HEK293T (cell line): ENCODE measurements at regions not wholly inside any gene's neighbourhood (a gene's known extent, or its start where the extent isn't known, plus 50 kb on each side); places are given as distances from the start of the nearest gene placed in this dataset.

ENCODE experiments used
- CTCF ChIA-PET: fragments of 350-600 bp; formaldehyde crosslinking; extraction: SDS; loops from one replicate; lab custom pipeline; 2021; ENCODE audit warnings: antibody characterized with exemption, inconsistent platforms; lab: Yijun Ruan, JAX
- POLR2A ChIA-PET: fragments of 350-600 bp; formaldehyde crosslinking; extraction: SDS; loops from one replicate; lab custom pipeline; 2020; ENCODE audit warnings: antibody characterized with exemption, inconsistent platforms; lab: Yijun Ruan, JAX
- DNase-seq: peaks from one replicate; pipeline ENCODE4 v3.0.0; 2012; ENCODE audit warnings: mixed read lengths; ENCODE audit errors: extremely low spot score
- ARNT ChIP-seq: fragments of 450-650 bp; IDR thresholded peaks from 2 replicates; pipeline ENCODE4 v1.6.1; 2017; ENCODE audit warnings: mild to moderate bottlenecking
- BHLHE40 ChIP-seq: fragments of 450-650 bp; IDR thresholded peaks from 2 replicates; pipeline ENCODE4 v1.6.1; 2016; ENCODE audit warnings: mild to moderate bottlenecking, moderate library complexity, borderline replicate concordance
- CTBP1 ChIP-seq: fragments of 450-650 bp; IDR thresholded peaks from 2 replicates; pipeline ENCODE4 v1.6.1; 2016; ENCODE audit warnings: borderline replicate concordance
- ELF4 ChIP-seq: fragments of 450-650 bp; IDR thresholded peaks from 2 replicates; pipeline ENCODE4 v1.6.1; 2017; ENCODE audit warnings: antibody characterized with exemption
- FOXA1 ChIP-seq: fragments of 450-650 bp; IDR thresholded peaks from 2 replicates; pipeline ENCODE4 v1.6.1; 2016; ENCODE audit warnings: mild to moderate bottlenecking
- FOXK2 ChIP-seq: fragments of 450-650 bp; IDR thresholded peaks from 2 replicates; pipeline ENCODE4 v1.6.1; 2016; ENCODE audit warnings: mild to moderate bottlenecking
- FOXM1 ChIP-seq: fragments of 450-650 bp; IDR thresholded peaks from 2 replicates; pipeline ENCODE4 v1.6.1; 2017; ENCODE audit warnings: mild to moderate bottlenecking, borderline replicate concordance
- HDGF ChIP-seq: fragments of 450-650 bp; IDR thresholded peaks from 2 replicates; pipeline ENCODE4 v1.6.1; 2017; ENCODE audit warnings: antibody characterized with exemption, borderline replicate concordance
- L3MBTL2 ChIP-seq: fragments of 450-650 bp; conservative IDR thresholded peaks from 2 replicates; pipeline ENCODE4 v1.6.1; 2016; ENCODE audit warnings: mild to moderate bottlenecking
- LEF1 ChIP-seq: fragments of 450-650 bp; IDR thresholded peaks from 2 replicates; pipeline ENCODE4 v1.6.1; 2017; ENCODE audit warnings: mild to moderate bottlenecking, borderline replicate concordance
- NFRKB ChIP-seq: fragments of 450-650 bp; IDR thresholded peaks from 2 replicates; pipeline ENCODE4 v1.6.1; 2016; ENCODE audit warnings: mild to moderate bottlenecking, moderate library complexity
- SP1 ChIP-seq: fragments of 450-650 bp; IDR thresholded peaks from 2 replicates; pipeline ENCODE4 v1.6.1; 2017
- SUZ12 ChIP-seq: fragments of 450-650 bp; IDR thresholded peaks from 2 replicates; pipeline ENCODE4 v1.6.1; 2016; ENCODE audit warnings: mild to moderate bottlenecking
- TARDBP ChIP-seq: fragments of 450-650 bp; IDR thresholded peaks from 2 replicates; pipeline ENCODE4 v1.6.1; 2016
- ZNF384 ChIP-seq: fragments of 450-650 bp; IDR thresholded peaks from 2 replicates; pipeline ENCODE4 v1.6.1; 2016
- TF ChIP-seq, protein P1 (sequence below): fragments of 450-650 bp; IDR thresholded peaks from 2 replicates; pipeline ENCODE4 v1.6.1; 2016

DNA sequence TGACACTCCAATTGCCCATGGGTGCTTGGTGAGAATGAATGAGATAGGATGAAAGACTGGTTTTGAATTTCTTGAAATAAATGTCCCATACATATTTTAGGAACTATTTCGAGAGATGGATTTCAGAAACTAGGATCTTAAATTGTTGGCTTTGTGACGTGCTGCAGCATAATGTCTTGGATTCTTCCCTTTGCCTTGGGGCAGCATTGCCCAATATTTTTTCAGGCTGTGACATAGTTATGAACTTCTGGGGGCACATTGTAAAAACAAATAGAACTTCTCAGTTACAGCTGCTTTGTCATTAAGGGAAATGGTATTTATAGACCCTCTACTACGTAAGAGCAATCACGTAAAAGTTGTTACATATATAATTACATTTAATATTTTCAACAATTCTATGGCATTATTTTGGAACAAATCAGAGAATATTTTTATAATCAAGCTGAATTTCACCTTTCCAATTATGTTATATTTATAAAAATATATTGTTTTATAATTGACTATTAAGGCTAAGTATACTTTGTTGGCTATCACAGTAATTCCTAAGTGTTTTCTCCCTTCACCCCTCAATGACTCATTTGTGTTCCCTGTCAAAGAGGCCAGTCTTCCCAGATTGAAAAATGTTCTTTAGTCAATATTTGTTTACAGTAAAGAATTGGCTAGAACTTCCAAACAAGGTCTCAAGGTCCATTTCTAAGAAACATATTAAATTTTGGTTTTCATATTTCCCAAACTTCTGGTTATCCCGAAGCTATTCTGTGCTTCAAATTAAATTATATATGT, 1388.3 kb upstream of the ACO1 start:
- POLR2A ChIA-PET, result no interaction called here
- no peak for TF ChIP-seq ELF4
- no peak for TF ChIP-seq BHLHE40
- no peak for TF ChIP-seq FOXM1
- TF ChIP-seq FOXK2, result no peak
- CTCF ChIA-PET, result no interaction called here
- no peak for DNase-seq

DNA sequence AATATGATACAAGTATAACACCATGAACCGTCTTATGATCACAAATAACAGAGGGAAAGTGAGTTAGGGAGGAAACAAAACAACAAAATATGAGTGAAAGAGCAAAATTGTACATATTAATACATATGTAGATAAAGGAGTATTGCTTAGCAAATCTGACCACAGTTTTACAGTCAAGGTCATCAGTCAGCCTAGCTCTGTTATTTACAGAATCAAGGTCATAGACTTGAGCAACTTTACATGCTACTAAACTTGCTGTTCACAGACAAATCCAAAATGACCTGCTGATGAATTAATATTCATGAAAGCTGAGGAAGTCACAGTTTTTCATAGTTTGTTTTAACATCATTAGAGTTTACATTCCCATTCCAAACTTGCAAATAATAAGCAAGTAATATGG, 1387.7 kb upstream of the ACO1 start:
- ChIA-PET CTCF (no interaction called here), POLR2A (no interaction called here)
- no peak for TF ChIP-seq TARDBP
- TF ChIP-seq BHLHE40, result no peak
- no peak for TF ChIP-seq ZNF384
- TF ChIP-seq FOXA1, result no peak
- TF ChIP-seq HDGF, result no peak
- no peak for TF ChIP-seq L3MBTL2
- no peak for TF ChIP-seq SUZ12
- TF ChIP-seq NFRKB, result no peak
- TF ChIP-seq, protein P1, sequence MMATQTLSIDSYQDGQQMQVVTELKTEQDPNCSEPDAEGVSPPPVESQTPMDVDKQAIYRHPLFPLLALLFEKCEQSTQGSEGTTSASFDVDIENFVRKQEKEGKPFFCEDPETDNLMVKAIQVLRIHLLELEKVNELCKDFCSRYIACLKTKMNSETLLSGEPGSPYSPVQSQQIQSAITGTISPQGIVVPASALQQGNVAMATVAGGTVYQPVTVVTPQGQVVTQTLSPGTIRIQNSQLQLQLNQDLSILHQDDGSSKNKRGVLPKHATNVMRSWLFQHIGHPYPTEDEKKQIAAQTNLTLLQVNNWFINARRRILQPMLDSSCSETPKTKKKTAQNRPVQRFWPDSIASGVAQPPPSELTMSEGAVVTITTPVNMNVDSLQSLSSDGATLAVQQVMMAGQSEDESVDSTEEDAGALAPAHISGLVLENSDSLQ, result no peak
- TF ChIP-seq CTBP1, result no peak
- no peak for TF ChIP-seq LEF1
- no peak for TF ChIP-seq ARNT
- no peak for TF ChIP-seq FOXK2
- no peak for TF ChIP-seq ELF4
- TF ChIP-seq SP1, result no peak
- no peak for TF ChIP-seq FOXM1
- no peak for DNase-seq

DNA sequence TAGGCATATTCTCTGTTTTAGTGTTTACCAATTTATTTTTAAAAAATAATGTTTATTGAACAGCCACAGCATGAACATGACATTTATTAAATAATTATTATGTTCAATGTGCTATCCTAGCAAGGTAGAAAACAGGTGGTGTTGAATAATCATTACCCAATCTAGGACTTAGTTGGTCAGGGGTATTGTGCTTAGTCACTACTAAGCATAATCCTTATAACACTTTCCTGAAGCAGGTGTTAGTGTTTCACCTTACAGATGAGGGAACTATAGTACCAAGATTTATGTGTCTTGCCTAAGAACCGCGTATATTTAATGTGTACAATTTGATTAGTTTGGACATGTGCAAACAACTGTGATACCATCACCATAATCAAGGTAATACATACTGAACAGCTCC, 1387.2 kb upstream of the ACO1 start:
- ChIA-PET CTCF (no interaction called here), POLR2A (no interaction called here)
- DNase-seq, result no peak
- TF ChIP-seq, protein P1, result no peak
- no peak for TF ChIP-seq FOXK2
- no peak for TF ChIP-seq LEF1
- TF ChIP-seq TARDBP, result no peak
- no peak for TF ChIP-seq SUZ12
- no peak for TF ChIP-seq L3MBTL2
- TF ChIP-seq HDGF, result no peak
- TF ChIP-seq NFRKB, result no peak
- TF ChIP-seq BHLHE40, result no peak
- no peak for TF ChIP-seq FOXA1
- TF ChIP-seq FOXM1, result no peak
- TF ChIP-seq ZNF384, result no peak
- no peak for TF ChIP-seq ARNT
- no peak for TF ChIP-seq ELF4

DNA sequence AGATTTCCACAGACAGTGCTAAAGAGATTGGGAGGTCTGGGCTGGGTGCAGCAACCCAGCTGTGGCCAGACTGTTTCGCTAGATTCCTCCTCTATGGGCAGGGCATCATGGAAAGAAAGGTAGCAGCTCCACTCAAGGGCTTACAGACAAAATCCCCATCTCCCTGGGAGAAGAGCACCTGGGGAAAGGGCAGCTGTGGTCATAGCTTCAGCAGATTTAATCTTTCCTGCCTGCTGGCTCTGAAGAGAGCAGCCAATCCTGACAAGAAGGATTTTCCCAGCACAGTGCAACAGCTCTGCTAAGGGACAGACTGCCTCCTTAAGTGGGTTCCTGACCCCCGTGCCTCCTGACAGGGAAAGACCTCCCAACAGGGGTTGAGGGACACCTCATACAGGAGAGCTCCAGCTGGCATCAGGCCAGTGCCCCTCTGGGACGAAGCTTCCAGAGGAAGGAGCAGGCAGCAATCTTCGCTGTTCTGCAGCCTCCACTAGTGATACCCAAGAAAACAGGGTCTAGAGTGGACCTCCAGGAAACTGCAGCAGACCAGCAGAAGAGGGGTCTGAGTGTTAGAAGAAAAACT, 1379.3 kb upstream of the ACO1 start:
- no peak for TF ChIP-seq FOXA1
- TF ChIP-seq SUZ12, result no peak
- no peak for TF ChIP-seq BHLHE40
- no peak for TF ChIP-seq CTBP1
- TF ChIP-seq TARDBP, result no peak
- no peak for TF ChIP-seq FOXM1
- TF ChIP-seq L3MBTL2, result no peak
- TF ChIP-seq ELF4, result no peak
- TF ChIP-seq LEF1, result no peak
- POLR2A ChIA-PET, result no interaction called here
- CTCF ChIA-PET, result no interaction called here
- DNase-seq, result no peak

DNA sequence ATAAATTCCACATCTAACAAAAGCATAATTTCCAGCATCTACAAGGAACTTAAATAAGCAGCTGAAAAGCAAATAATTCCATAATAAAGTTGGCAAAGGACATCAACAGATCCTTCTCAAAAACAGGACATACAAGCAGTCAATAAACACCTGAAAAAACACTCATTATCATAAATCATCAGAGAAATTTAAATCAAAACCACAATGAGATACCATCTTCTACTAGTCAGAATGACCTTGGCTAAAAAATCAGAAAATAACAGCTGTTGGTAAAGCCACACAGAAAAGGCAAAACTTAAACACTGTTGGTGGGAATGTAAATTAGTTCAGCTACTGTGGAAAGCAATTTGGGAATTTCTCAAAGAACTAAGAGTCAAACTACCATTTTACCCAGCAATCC, 1371.1 kb upstream of the ACO1 start:
- TF ChIP-seq ZNF384 (no peak), ELF4 (no peak), FOXM1 (no peak)
- no peak for DNase-seq
- ChIA-PET CTCF (no interaction called here), POLR2A (no interaction called here)

DNA sequence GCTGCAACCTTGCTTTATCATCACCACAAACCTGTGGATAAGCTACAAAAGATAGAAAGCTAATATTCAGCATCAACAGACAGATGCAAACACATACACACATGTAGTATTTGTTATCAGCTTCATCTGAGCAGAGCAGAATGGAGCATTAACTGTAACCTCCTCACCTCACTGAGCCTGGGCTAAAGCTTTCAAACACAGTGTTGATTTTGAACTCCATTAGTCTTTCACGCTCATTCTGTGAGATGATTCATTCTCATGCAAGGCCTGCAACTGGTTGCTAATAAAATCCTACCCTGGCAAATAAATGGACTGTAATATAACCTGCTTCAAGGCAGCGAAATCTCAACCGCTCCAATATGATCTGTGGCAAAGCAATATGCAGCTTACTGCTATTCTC, 1360.6 kb upstream of the ACO1 start:
- ChIA-PET POLR2A (no interaction called here), CTCF (no interaction called here)
- no peak for DNase-seq
- no peak for TF ChIP-seq L3MBTL2
- TF ChIP-seq NFRKB, result no peak
- no peak for TF ChIP-seq FOXM1
- no peak for TF ChIP-seq ZNF384
- TF ChIP-seq SUZ12, result no peak
- no peak for TF ChIP-seq TARDBP
- TF ChIP-seq ELF4, result no peak
- no peak for TF ChIP-seq LEF1
- TF ChIP-seq SP1, result no peak
- TF ChIP-seq, protein P1, result no peak
- TF ChIP-seq FOXK2, result no peak
- no peak for TF ChIP-seq HDGF
- no peak for TF ChIP-seq CTBP1
- no peak for TF ChIP-seq FOXA1
- no peak for TF ChIP-seq ARNT
- no peak for TF ChIP-seq BHLHE40
